HCT116 (cell line): ENCODE measurements at regions not wholly inside any gene's neighbourhood (a gene's known extent, or its start where the extent isn't known, plus 50 kb on each side); places are given as distances from the start of the nearest gene placed in this dataset.

Experiments
- ATF3 ChIP-seq: IDR thresholded peaks from 2 replicates; pipeline ENCODE4 v1.6.1; 2012
- CTCF ChIP-seq, 3 experiments: fragments of 200-600 bp in 1 of 3; sonication (generic) in 1 of 3; IDR thresholded peaks in 2 of 3; conservative IDR thresholded peaks in 1 of 3; 2 replicates each; pipeline ENCODE4 v1.5.1; 2012 to 2017; ENCODE audit warnings: low read depth in 2 of 3, low read length in 2 of 3, antibody characterized with exemption in 1 of 3, borderline replicate concordance in 1 of 3, control low read depth in 1 of 3, mild to moderate bottlenecking in 1 of 3, mixed read lengths in 1 of 3, mixed run types in 1 of 3, moderate library complexity in 1 of 3; ENCODE audit not compliant: insufficient read depth in 1 of 3
- EGR1 ChIP-seq: IDR thresholded peaks from 2 replicates; pipeline ENCODE4 v1.6.1; 2012; ENCODE audit warnings: low read depth
- EZH2 ChIP-seq: fragments of 200-600 bp; sonication (generic); IDR thresholded peaks from 2 replicates; pipeline ENCODE4 v1.6.1; 2017; ENCODE audit warnings: antibody characterized with exemption, mixed run types
- FOSL1 ChIP-seq: IDR thresholded peaks from 2 replicates; pipeline ENCODE4 v1.6.1; 2012; ENCODE audit warnings: low read depth
- POLR2A ChIP-seq: IDR thresholded peaks from 2 replicates; pipeline ENCODE4 v1.7.0; 2011; ENCODE audit warnings: borderline replicate concordance; ENCODE audit not compliant: insufficient read depth, insufficient read length; ENCODE audit errors: extremely low read depth
- POLR2AphosphoS5 ChIP-seq: IDR thresholded peaks from 2 replicates; pipeline ENCODE4 v1.6.1; 2011; ENCODE audit warnings: mild to moderate bottlenecking, low read depth, low read length, moderate library complexity
- RAD21 ChIP-seq: IDR thresholded peaks from 2 replicates; pipeline ENCODE4 v1.6.1; 2012; ENCODE audit warnings: low read depth, mild to moderate bottlenecking
- REST ChIP-seq: IDR thresholded peaks from 2 replicates; pipeline ENCODE4 v1.6.1; 2012; ENCODE audit warnings: low read depth
- YY1 ChIP-seq: IDR thresholded peaks from 2 replicates; pipeline ENCODE4 v1.6.1; 2011; ENCODE audit warnings: low read length, low read depth, moderate library complexity, mild to moderate bottlenecking; ENCODE audit not compliant: insufficient replicate concordance; ENCODE audit errors: extremely low read depth
- ZBTB33 ChIP-seq: IDR thresholded peaks from 2 replicates; pipeline ENCODE4 v1.6.1; 2011; ENCODE audit warnings: mild to moderate bottlenecking, low read length, moderate library complexity; ENCODE audit not compliant: insufficient replicate concordance; ENCODE audit errors: extremely low read depth
- ZFX ChIP-seq: fragments of 450-650 bp; IDR thresholded peaks from 2 replicates; pipeline ENCODE4 v1.6.1; 2017
- ZNF274 ChIP-seq: fragments of 200-500 bp; sonication (Bioruptor generic); IDR thresholded peaks from 2 replicates; pipeline ENCODE4 v1.6.1; 2014; ENCODE audit warnings: mild to moderate bottlenecking, low read depth, low read length, inconsistent platforms

GRCh38 chr14:65225299-65226159 is 123.2 kb upstream of the MAX start:
- TF ChIP-seq POLR2A: no peak
- no peak for TF ChIP-seq CTCF (IDR thresholded peaks at IDR 0.05 in 2 of 3, conservative IDR thresholded peaks at IDR 0.05 in 1 of 3; ENCODE audit: borderline replicate concordance in 1 of 3, insufficient read depth in 1 of 3, low read depth in 2 of 3, low read length in 2 of 3)
- TF ChIP-seq EZH2: no peak
- no peak for TF ChIP-seq EGR1
- TF ChIP-seq POLR2AphosphoS5: no peak
- no peak for TF ChIP-seq ZFX
- TF ChIP-seq REST: no peak
- no peak for TF ChIP-seq ZNF274
- no peak for TF ChIP-seq ATF3
- no peak for TF ChIP-seq FOSL1
- TF ChIP-seq ZBTB33: no peak
- no peak for TF ChIP-seq YY1
- TF ChIP-seq RAD21: no peak
